SH-SY5Y (cell line): ENCODE measurements at regions not wholly inside any gene's neighbourhood (a gene's known extent, or its start where the extent isn't known, plus 50 kb on each side); places are given as distances from the start of the nearest gene placed in this dataset.

Experiments
- GATA2 ChIP-seq: IDR thresholded peaks from 2 replicates; pipeline ENCODE4 v1.6.1; 2011; ENCODE audit warnings: mild to moderate bottlenecking, low read depth, low read length
- GATA3 ChIP-seq: IDR thresholded peaks from 2 replicates; pipeline ENCODE4 v1.6.1; 2011; ENCODE audit warnings: low read depth, mild to moderate bottlenecking, low read length, moderate library complexity

DNA sequence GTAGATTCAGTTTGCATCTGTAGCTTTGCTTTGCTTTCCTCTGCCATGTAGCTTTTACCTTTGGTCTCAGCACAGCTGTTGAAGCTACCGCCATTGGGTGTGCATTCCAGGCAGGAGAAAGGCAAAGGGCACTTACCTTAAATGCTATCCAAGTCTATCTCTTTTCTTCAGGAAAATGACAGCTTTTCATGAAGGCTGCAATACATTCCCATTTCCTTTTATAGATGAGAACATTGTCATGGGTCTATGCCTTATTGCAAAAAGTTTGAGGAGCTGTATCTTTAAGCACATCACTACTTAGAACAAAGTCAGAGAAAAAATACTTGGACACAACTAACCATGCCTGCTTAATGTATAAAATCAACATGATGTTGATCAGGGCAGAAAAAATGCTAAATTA is 266.8 kb downstream of the DOK5 start:
- TF ChIP-seq GATA3 (no peak), GATA2 (no peak)
